SK-N-SH treated with all-trans-retinoic acid at 6 μM for 48 hours (cell line): ENCODE measurements at regions not wholly inside any gene's neighbourhood (a gene's known extent, or its start where the extent isn't known, plus 50 kb on each side); places are given as distances from the start of the nearest gene placed in this dataset.

Experiments
- ARNTL ChIP-seq: fragments of 450-650 bp; formaldehyde crosslinking; IDR thresholded peaks from 2 replicates; pipeline ENCODE4 v1.5.0; 2020; ENCODE audit warnings: low read depth, mild to moderate bottlenecking, moderate library complexity, borderline replicate concordance
- CSDC2 ChIP-seq: fragments of 250-450 bp; sonication (Bioruptor Pico); IDR thresholded peaks from 2 replicates; pipeline ENCODE4 v1.5.0; 2020; ENCODE audit warnings: mild to moderate bottlenecking, moderate library complexity
- ESRRG ChIP-seq: fragments of 250-450 bp; sonication (Bioruptor Pico); IDR thresholded peaks from 2 replicates; pipeline ENCODE4 v1.6.1; 2021; ENCODE audit warnings: mild to moderate bottlenecking
- GLIS3 ChIP-seq: fragments of 250-450 bp; sonication (Bioruptor Pico); IDR thresholded peaks from 2 replicates; pipeline ENCODE4 v1.5.0; 2020; ENCODE audit warnings: mild to moderate bottlenecking, moderate library complexity
- OSR1 ChIP-seq: fragments of 250-450 bp; sonication (Bioruptor Pico); IDR thresholded peaks from 2 replicates; pipeline ENCODE4 v1.8.0; 2022; ENCODE audit warnings: moderate library complexity, mild to moderate bottlenecking, inconsistent platforms
- PPARA ChIP-seq: fragments of 250-450 bp; sonication (Bioruptor Pico); IDR thresholded peaks from 2 replicates; pipeline ENCODE4 v1.5.0; 2020; ENCODE audit warnings: mild to moderate bottlenecking, borderline replicate concordance
- TCF4 ChIP-seq: fragments of 250-450 bp; sonication (Bioruptor Pico); IDR thresholded peaks from 2 replicates; pipeline ENCODE4 v1.8.0; 2021; ENCODE audit warnings: mild to moderate bottlenecking, moderate library complexity, borderline replicate concordance
- TOX ChIP-seq: fragments of 250-450 bp; sonication (Bioruptor Pico); IDR thresholded peaks from 2 replicates; pipeline ENCODE4 v1.8.0; 2021; ENCODE audit warnings: mild to moderate bottlenecking, moderate library complexity, borderline replicate concordance
- ZFP3 ChIP-seq: fragments of 250-450 bp; sonication (Bioruptor Pico); IDR thresholded peaks from 2 replicates; pipeline ENCODE4 v1.5.0; 2020; ENCODE audit warnings: mild to moderate bottlenecking, moderate library complexity
- ZFP30 ChIP-seq: fragments of 450-650 bp; formaldehyde crosslinking; IDR thresholded peaks from 2 replicates; pipeline ENCODE4 v1.5.0; 2022; ENCODE audit warnings: mild to moderate bottlenecking, moderate library complexity
- TF ChIP-seq, protein P1 (sequence below): fragments of 250-450 bp; sonication (Bioruptor Pico); IDR thresholded peaks from 2 replicates; pipeline ENCODE4 v1.8.0; 2020; ENCODE audit warnings: mild to moderate bottlenecking, moderate library complexity, borderline replicate concordance

GRCh38 chr7:156025675-156026074 is 213.4 kb upstream of the SHH start:
- TF ChIP-seq ESRRG (CRISPR knock-in tag) (no peak), GLIS3 (CRISPR knock-in tag) (no peak), TOX (CRISPR knock-in tag) (no peak), ARNTL (no peak), ZFP3 (CRISPR knock-in tag) (no peak), ZFP30 (CRISPR knock-in tag) (no peak), CSDC2 (CRISPR knock-in tag) (no peak), TCF4 (CRISPR knock-in tag) (no peak), PPARA (CRISPR knock-in tag) (no peak), OSR1 (CRISPR knock-in tag) (no peak)
- TF ChIP-seq, protein P1, sequence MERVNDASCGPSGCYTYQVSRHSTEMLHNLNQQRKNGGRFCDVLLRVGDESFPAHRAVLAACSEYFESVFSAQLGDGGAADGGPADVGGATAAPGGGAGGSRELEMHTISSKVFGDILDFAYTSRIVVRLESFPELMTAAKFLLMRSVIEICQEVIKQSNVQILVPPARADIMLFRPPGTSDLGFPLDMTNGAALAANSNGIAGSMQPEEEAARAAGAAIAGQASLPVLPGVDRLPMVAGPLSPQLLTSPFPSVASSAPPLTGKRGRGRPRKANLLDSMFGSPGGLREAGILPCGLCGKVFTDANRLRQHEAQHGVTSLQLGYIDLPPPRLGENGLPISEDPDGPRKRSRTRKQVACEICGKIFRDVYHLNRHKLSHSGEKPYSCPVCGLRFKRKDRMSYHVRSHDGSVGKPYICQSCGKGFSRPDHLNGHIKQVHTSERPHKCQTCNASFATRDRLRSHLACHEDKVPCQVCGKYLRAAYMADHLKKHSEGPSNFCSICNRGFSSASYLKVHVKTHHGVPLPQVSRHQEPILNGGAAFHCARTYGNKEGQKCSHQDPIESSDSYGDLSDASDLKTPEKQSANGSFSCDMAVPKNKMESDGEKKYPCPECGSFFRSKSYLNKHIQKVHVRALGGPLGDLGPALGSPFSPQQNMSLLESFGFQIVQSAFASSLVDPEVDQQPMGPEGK (CRISPR knock-in tag): no peak
